Occipital lobe (tissue), 1 donor: ENCODE measurements at regions not wholly inside any gene's neighbourhood (a gene's known extent, or its start where the extent isn't known, plus 50 kb on each side); places are given as distances from the start of the nearest gene placed in this dataset.
"Not testable (repeated sequence)": the region's sequence is repeated elsewhere in the genome, so short reads cannot be mapped to it uniquely, and the experiment has no call there.

ENCODE experiments used
- DNase-seq: peaks from one replicate; lab custom pipeline; 2025; lab: John Stamatoyannopoulos, UW

- DNase-seq = no peak
Measured at GRCh38 chr2:180319586-180320405, 312.7 kb upstream of the CWC22 start.

GRCh38 chr2:180314086-180314485 is 307.0 kb upstream of the CWC22 start:
- DNase-seq = no peak

GRCh38 chr2:180312542-180312941 is 305.4 kb upstream of the CWC22 start:
- DNase-seq = no peak

- DNase-seq = no peak
Measured at GRCh38 chr2:180307096-180307495, 300.0 kb upstream of the CWC22 start.

- DNase-seq = no peak
Measured at GRCh38 chr2:180306346-180306745, 299.2 kb upstream of the CWC22 start.

- no peak for DNase-seq
Measured at GRCh38 chr2:180291552-180292421, 284.7 kb upstream of the CWC22 start.

- DNase-seq = no peak
Measured at GRCh38 chr2:180291060-180291459, 284.0 kb upstream of the CWC22 start.

- no peak for DNase-seq
Measured at GRCh38 chr2:180289627-180290026, 282.5 kb upstream of the CWC22 start.

- no peak for DNase-seq
Measured at GRCh38 chr2:180279581-180279980, 272.5 kb upstream of the CWC22 start.

- DNase-seq = no peak
Measured at GRCh38 chr2:180276733-180277132, 269.6 kb upstream of the CWC22 start.

GRCh38 chr2:180268006-180268405 is 260.9 kb upstream of the CWC22 start:
- no peak for DNase-seq

GRCh38 chr2:180261976-180262375 is 254.9 kb upstream of the CWC22 start:
- DNase-seq = no peak

GRCh38 chr2:180258579-180258978 is 251.5 kb upstream of the CWC22 start:
- DNase-seq = no peak

GRCh38 chr2:180258041-180258537 is 251.0 kb upstream of the CWC22 start:
- no peak for DNase-seq

- DNase-seq = no peak
Measured at GRCh38 chr2:180257247-180257646, 250.2 kb upstream of the CWC22 start.

GRCh38 chr2:180255981-180256380 is 248.9 kb upstream of the CWC22 start:
- no peak for DNase-seq

GRCh38 chr2:180254872-180255271 is 247.8 kb upstream of the CWC22 start:
- no peak for DNase-seq

- DNase-seq = no peak
Measured at GRCh38 chr2:180247658-180248057, 240.6 kb upstream of the CWC22 start.

GRCh38 chr2:180246268-180246667 is 239.2 kb upstream of the CWC22 start:
- no peak for DNase-seq

GRCh38 chr2:180240774-180241173 is 233.7 kb upstream of the CWC22 start:
- no peak for DNase-seq

- DNase-seq = no peak
Measured at GRCh38 chr2:180238729-180239128, 231.6 kb upstream of the CWC22 start.

GRCh38 chr2:180236061-180236460 is 229.0 kb upstream of the CWC22 start:
- DNase-seq = not testable (repeated sequence)
